Renal cortex interstitium (tissue), 11 donors: ENCODE measurements at regions not wholly inside any gene's neighbourhood (a gene's known extent, or its start where the extent isn't known, plus 50 kb on each side); places are given as distances from the start of the nearest gene placed in this dataset.
"Not testable (repeated sequence)": the region's sequence is repeated elsewhere in the genome, so short reads cannot be mapped to it uniquely, and the experiment has no call there.

ENCODE experiments used
- DNase-seq, 11 donors: peaks; one replicate each; pipeline ENCODE4 v3.0.0-alpha.2; 2013; ENCODE audit warnings: low read depth in 9 of 11, low spot score in 4 of 11; ENCODE audit errors: extremely low read depth in 1 of 11

- DNase-seq, result no peak
Observed at GRCh38 chr7:68604541-68604940, 993.7 kb upstream of the AUTS2 start.

GRCh38 chr7:68610701-68611100 lies 987.6 kb upstream of the AUTS2 start:
- DNase-seq, result peak in 5 of 11 donors; percentile 13 to 56 (median 47)

- peak in 2 of 11 donors; percentile 2 to 17 for DNase-seq
Observed at GRCh38 chr7:68613405-68613804, 984.9 kb upstream of the AUTS2 start.

- peak in 2 of 11 donors; percentile 6 to 17 for DNase-seq
Observed at GRCh38 chr7:68613897-68614296, 984.4 kb upstream of the AUTS2 start.

DNA sequence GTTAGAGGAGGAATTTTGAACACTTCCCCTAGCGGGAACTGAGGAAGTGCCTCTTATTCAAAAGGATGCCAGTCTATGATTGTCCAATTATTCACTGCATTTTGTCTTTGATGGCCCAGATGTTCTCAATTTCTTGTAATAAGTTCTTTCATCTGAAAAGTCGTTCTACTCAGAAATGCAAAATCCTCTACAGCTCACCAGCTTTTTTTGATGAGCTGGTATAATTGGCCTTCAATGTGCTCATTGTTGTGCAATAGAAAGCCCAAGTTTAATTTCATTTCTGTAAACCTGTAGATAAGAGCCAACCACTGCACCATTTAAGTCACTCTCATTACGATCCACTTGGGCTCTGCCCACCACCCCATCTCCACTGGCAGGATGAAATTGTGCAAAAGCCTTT lies 978.7 kb upstream of the AUTS2 start:
- DNase-seq, result no peak

DNA sequence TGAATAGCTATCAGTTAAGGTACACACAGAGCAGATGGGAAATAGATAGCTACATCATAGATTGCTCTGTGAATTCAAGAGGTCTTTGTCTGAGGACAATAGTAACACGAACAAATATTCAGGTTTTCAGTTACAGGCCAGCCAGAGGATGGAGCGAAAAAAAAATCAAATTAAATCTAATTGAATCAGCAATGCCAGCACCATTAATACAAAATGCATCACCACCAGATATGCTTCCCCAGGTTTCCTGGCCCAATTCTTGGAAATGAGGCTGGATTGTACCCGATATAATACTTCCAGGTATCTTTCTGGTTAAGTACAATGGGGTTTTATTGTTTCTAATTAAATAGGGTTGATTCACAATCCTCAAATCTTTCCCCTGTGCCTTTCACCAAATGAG lies 975.8 kb upstream of the AUTS2 start:
- no peak for DNase-seq

DNA sequence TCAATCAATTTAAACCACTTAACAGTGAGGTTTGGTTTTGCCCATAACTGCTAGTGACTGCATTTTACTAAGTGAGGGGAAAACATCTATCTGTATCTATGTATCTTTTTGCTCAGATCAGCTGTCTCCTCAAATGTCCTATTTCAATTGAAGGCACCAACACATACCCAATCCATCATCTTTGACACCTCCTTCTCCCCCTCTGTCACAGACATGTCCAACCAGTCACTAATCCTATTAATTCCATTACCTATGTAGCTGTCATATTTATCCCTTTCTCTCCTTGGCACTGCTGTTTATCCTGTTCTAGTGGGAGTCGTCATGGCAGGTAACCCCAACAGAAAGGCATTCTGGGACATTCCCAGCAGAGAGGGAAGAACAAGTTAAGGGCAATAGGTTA lies 975.2 kb upstream of the AUTS2 start:
- DNase-seq, result no peak

- DNase-seq, result no peak
Observed at GRCh38 chr7:68627247-68627864, 970.9 kb upstream of the AUTS2 start.

DNA sequence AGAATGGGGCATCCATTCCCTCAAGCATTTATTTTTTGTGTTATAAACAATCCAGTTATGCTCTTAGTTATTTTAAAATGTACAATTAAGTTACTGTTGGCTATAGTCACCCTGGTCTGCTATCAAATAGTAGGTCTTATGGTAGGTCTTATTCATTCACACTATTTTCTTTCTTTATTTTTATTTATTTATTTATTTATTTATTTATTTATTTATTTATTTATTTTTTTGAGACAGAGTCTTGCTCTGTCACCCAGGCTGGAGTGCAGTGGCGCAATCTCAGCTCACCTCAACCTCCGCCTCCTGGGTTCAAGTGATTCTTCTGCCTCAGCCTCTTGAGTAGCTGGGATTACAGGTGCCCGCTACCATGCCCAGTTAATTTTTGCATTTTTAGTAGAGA lies 967.4 kb upstream of the AUTS2 start:
- DNase-seq, result not testable (repeated sequence)

- no peak for DNase-seq
Observed at GRCh38 chr7:68640103-68640502, 958.2 kb upstream of the AUTS2 start.

- DNase-seq, result no peak
Observed at GRCh38 chr7:68642727-68643126, 955.5 kb upstream of the AUTS2 start.

GRCh38 chr7:68663392-68663791 lies 934.9 kb upstream of the AUTS2 start:
- DNase-seq, result no peak

DNA sequence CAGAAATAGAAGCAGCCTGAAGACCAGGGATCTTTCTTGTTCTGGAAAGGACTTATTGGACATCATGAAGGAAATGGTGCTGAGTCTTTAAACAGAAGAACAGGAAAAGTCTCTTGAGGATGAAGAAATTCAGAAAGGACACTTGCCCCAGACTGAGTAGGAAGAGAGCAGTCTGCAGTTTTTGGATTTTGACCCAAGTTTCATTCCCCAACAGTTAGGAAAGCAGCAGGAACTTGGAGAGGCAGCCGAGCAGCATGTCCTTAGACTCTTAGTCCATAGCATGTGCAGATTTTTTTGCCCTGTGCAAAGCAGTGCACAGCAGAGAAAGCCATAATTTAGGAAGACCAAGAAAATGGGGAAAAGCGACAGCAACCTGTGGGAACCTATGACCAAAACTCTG lies 927.2 kb upstream of the AUTS2 start:
- DNase-seq, result no peak

GRCh38 chr7:68671671-68672070 lies 926.6 kb upstream of the AUTS2 start:
- DNase-seq, result no peak

- no peak for DNase-seq
Observed at GRCh38 chr7:68674826-68675225, 923.4 kb upstream of the AUTS2 start.

DNA sequence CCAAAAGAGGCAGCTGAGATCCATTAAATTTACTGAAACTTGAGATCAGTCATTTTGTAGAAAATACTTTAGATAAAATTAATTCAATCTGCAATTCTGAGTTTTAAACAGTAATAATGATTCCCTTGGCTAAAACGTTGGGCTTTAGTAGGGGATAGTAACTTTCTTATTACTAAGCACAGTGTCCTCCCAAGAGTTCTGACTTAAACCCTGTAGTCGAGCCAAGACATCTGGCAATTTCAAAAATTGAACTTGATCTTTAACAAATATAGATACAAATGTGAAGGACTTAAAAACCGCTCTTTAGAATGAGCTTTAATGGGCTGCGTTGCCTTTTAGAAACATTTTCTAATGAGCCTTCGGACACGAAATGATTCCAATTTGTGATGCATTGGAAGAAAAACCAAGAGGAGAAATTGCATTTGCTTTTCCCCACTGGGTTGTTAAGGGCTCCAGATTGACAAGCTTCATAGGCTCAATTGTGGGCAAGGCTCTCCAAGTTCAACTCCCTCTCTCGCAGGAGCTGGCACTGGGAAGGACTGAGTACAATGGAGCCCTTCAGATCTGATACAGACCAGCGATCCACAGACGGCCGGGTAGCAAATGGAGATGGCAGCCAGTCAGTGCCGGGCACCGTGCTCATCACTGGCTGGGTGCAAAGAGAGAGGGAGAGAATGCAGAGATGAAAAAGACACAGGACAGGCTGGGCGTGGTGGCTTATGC lies 921.3 kb upstream of the AUTS2 start:
- DNase-seq, result no peak

- DNase-seq, result no peak
Observed at GRCh38 chr7:68678196-68678595, 920.1 kb upstream of the AUTS2 start.

- no peak for DNase-seq
Observed at GRCh38 chr7:68679459-68680234, 918.6 kb upstream of the AUTS2 start.

GRCh38 chr7:68680235-68680872 lies 917.9 kb upstream of the AUTS2 start:
- DNase-seq, result no peak

- peak in 10 of 11 donors; percentile 6 to 56 (median 28) for DNase-seq
Observed at GRCh38 chr7:68682910-68683309, 915.4 kb upstream of the AUTS2 start.
